AG09309 (cell line): ENCODE measurements at regions not wholly inside any gene's neighbourhood (a gene's known extent, or its start where the extent isn't known, plus 50 kb on each side); places are given as distances from the start of the nearest gene placed in this dataset.
A peak's percentile ranks its signal among the peaks of the same experiment; 100 is the strongest.

Source experiments
- DNase-seq: peaks from one replicate; pipeline ENCODE4 v3.0.0-alpha.2; 2010; ENCODE audit warnings: low read depth
- H3K4me3 ChIP-seq: 2 replicates; pipeline ENCODE4 v1.5.1; 2011; ENCODE audit warnings: mild to moderate bottlenecking, low read depth, low read length, moderate library complexity; ENCODE audit not compliant: control insufficient read depth
- CTCF ChIP-seq: IDR thresholded peaks from 2 replicates; pipeline ENCODE4 v1.5.1; 2011; ENCODE audit warnings: mild to moderate bottlenecking, low read depth, low read length, inconsistent platforms; ENCODE audit not compliant: insufficient read depth, control insufficient read depth; ENCODE audit errors: missing control alignments

GRCh38 chr12:89024580-89024979, 327.7 kb downstream of the DUSP6 start:
- DNase-seq = no peak
- TF ChIP-seq CTCF = no peak

GRCh38 chr12:89023936-89024335, 328.4 kb downstream of the DUSP6 start:
- no peak for TF ChIP-seq CTCF
- no peak for DNase-seq
- H3K4me3 ChIP-seq = no peak overlapping the region

More at GRCh38 chr12:89024580-89024979, 327.7 kb downstream of the DUSP6 start:
- no peak overlapping the region for H3K4me3 ChIP-seq

- H3K4me3 ChIP-seq = no peak overlapping the region
- DNase-seq = no peak
- no peak for TF ChIP-seq CTCF
Observed at GRCh38 chr12:89020689-89021088, 331.6 kb downstream of the DUSP6 start.

- H3K4me3 ChIP-seq = no peak overlapping the region
- TF ChIP-seq CTCF = no peak
- no peak for DNase-seq
Observed at GRCh38 chr12:89020121-89020480, 332.2 kb downstream of the DUSP6 start.

GRCh38 chr12:89019439-89020120, 332.7 kb downstream of the DUSP6 start:
- H3K4me3 ChIP-seq = peak overlapping the region; percentile 32
- peak; percentile 89 for TF ChIP-seq CTCF
- peak; percentile 53 for DNase-seq

GRCh38 chr12:89016970-89017778, 335.1 kb downstream of the DUSP6 start:
- H3K4me3 ChIP-seq = peak overlapping the region; percentile 11
- DNase-seq = no peak
- peak; percentile 71 for TF ChIP-seq CTCF
